KG1 (cell line): ENCODE measurements at regions not wholly inside any gene's neighbourhood (a gene's known extent, or its start where the extent isn't known, plus 50 kb on each side); places are given as distances from the start of the nearest gene placed in this dataset.

Source experiments
- DNase-seq: peaks from one replicate; lab custom pipeline; 2025; lab: John Stamatoyannopoulos, UW

GRCh38 chr10:83935339-83935736, 204.0 kb upstream of the GHITM start:
- no peak for DNase-seq

GRCh38 chr10:83935911-83936310, 203.4 kb upstream of the GHITM start:
- DNase-seq = no peak

- no peak for DNase-seq
Measured at GRCh38 chr10:83937161-83937560, 202.1 kb upstream of the GHITM start.

- DNase-seq = no peak
Measured at GRCh38 chr10:83937826-83938225, 201.5 kb upstream of the GHITM start.

GRCh38 chr10:83941189-83941588, 198.1 kb upstream of the GHITM start:
- DNase-seq = no peak

GRCh38 chr10:83942410-83942809, 196.9 kb upstream of the GHITM start:
- no peak for DNase-seq

GRCh38 chr10:83943049-83943448, 196.3 kb upstream of the GHITM start:
- no peak for DNase-seq

GRCh38 chr10:83943920-83944319, 195.4 kb upstream of the GHITM start:
- DNase-seq = no peak

- DNase-seq = no peak
Measured at GRCh38 chr10:83945982-83946718, 193.2 kb upstream of the GHITM start.

GRCh38 chr10:83952314-83952713, 187.0 kb upstream of the GHITM start:
- no peak for DNase-seq

- DNase-seq = no peak
Measured at GRCh38 chr10:83953589-83953988, 185.7 kb upstream of the GHITM start.

GRCh38 chr10:83954193-83954799, 185.0 kb upstream of the GHITM start:
- no peak for DNase-seq

- DNase-seq = no peak
Measured at GRCh38 chr10:83955406-83955805, 183.9 kb upstream of the GHITM start.

- DNase-seq = no peak
Measured at GRCh38 chr10:83957168-83957947, 182.0 kb upstream of the GHITM start.

- no peak for DNase-seq
Measured at GRCh38 chr10:83959328-83959727, 180.0 kb upstream of the GHITM start.

GRCh38 chr10:83960125-83960524, 179.2 kb upstream of the GHITM start:
- no peak for DNase-seq

GRCh38 chr10:83961620-83962019, 177.7 kb upstream of the GHITM start:
- DNase-seq = no peak

GRCh38 chr10:83963446-83963845, 175.9 kb upstream of the GHITM start:
- no peak for DNase-seq

GRCh38 chr10:83965473-83965872, 173.8 kb upstream of the GHITM start:
- DNase-seq = no peak

GRCh38 chr10:83968052-83968451, 171.3 kb upstream of the GHITM start:
- DNase-seq = no peak

- DNase-seq = no peak
Measured at GRCh38 chr10:83978681-83979383, 160.5 kb upstream of the GHITM start.

- no peak for DNase-seq
Measured at GRCh38 chr10:83982812-83983211, 156.5 kb upstream of the GHITM start.
